ENCODE measurements at regions not wholly inside any gene's neighbourhood (a gene's known extent, or its start where the extent isn't known, plus 50 kb on each side); places are given as distances from the start of the nearest gene placed in this dataset.

DNA sequence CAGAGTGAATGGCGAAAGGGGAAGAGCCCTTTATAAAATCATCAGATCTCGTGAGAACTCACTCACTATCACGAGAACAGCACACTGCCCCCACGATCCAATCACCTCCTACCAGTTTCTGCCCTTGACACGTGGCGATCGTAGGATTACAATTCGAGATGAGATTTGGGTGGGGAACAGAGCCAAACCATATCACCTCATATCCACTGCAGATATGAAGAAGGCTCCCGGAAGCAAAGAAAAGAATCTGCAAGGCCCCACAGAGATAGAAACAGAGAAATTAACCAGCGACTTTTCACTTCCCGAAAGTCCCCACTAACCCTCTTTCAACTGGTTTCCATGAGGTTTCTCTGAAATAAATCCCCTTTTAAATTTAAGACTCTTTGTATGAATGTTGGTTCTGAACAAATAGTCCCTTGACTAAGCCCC is 86.2 kb upstream of the IRF2BP2 start:
- H3K4me3 Mint-ChIP-seq (ENCODE audit: unreplicated experiment), result no peak overlapping the region

GRCh38 chr1:234694661-234695060 is 84.7 kb upstream of the IRF2BP2 start:
- TF ChIP-seq CTCF (IDR thresholded peaks at IDR 0.05; ENCODE audit: insufficient read depth, low read depth, low read length) (no peak), EZH2 (IDR thresholded peaks at IDR 0.05; ENCODE audit: insufficient read depth, low read length) (no peak)
- Histone ChIP-seq H3K4me1 (ENCODE audit: insufficient read depth, low read length) (peaks cover under 1% of the 10 kb centered on the region), H3K36me3 (ENCODE audit: insufficient read depth, low read length) (no peaks in the 10 kb centered on the region), H3K4me3 (ENCODE audit: insufficient read depth, low read depth, low read length) (no peak overlapping the region), H4K20me1 (ENCODE audit: insufficient read depth, low read length) (no peaks in the 10 kb centered on the region), H2AFZ (ENCODE audit: low read depth, low read length) (no peak overlapping the region), H3K9me3 (ENCODE audit: insufficient read depth, low read depth, low read length) (no peaks in the 10 kb centered on the region), H3K27ac (ENCODE audit: low read depth, low read length) (no peak overlapping the region), H3K27me3 (ENCODE audit: insufficient read depth, low read length) (no peaks in the 10 kb centered on the region), H3K79me2 (ENCODE audit: insufficient read depth, low read length) (no peaks in the 10 kb centered on the region), H3K9ac (ENCODE audit: low read length) (no peak overlapping the region), H3K4me2 (ENCODE audit: low read length) (no peak overlapping the region)
- H3K4me3 Mint-ChIP-seq (ENCODE audit: unreplicated experiment), result peak overlapping the region; percentile 10
- FAIRE-seq (no peak), DNase-seq (ENCODE audit: low read depth) (no peak)
- no peak overlapping the region for H3K27ac Mint-ChIP-seq (ENCODE audit: unreplicated experiment)
- H3K36me3 Mint-ChIP-seq (ENCODE audit: low read depth, unreplicated experiment), result no peaks in the 10 kb centered on the region
- peaks cover 1% of the 10 kb centered on the region for H3K9me3 Mint-ChIP-seq (ENCODE audit: unreplicated experiment)
- H3K27me3 Mint-ChIP-seq (ENCODE audit: low read depth, unreplicated experiment), result peaks cover 6% of the 10 kb centered on the region
- H3K4me1 Mint-ChIP-seq (ENCODE audit: low read depth, unreplicated experiment), result peaks cover 4% of the 10 kb centered on the region

More for the DNA sequence above, 86.2 kb upstream of the IRF2BP2 start:
- Mint-ChIP-seq H3K9me3 (ENCODE audit: unreplicated experiment) (peaks cover 4% of the 10 kb centered on the region), H3K27me3 (ENCODE audit: low read depth, unreplicated experiment) (peaks cover 6% of the 10 kb centered on the region), H3K27ac (ENCODE audit: unreplicated experiment) (no peak overlapping the region), H3K4me1 (ENCODE audit: low read depth, unreplicated experiment) (peaks cover 15% of the 10 kb centered on the region), H3K36me3 (ENCODE audit: low read depth, unreplicated experiment) (no peaks in the 10 kb centered on the region)
- Histone ChIP-seq H3K27me3 (ENCODE audit: insufficient read depth, low read length) (no peaks in the 10 kb centered on the region), H3K4me2 (ENCODE audit: low read length) (no peak overlapping the region), H3K9ac (ENCODE audit: low read length) (no peak overlapping the region), H3K79me2 (ENCODE audit: insufficient read depth, low read length) (no peaks in the 10 kb centered on the region), H3K9me3 (ENCODE audit: insufficient read depth, low read depth, low read length) (no peaks in the 10 kb centered on the region), H3K36me3 (ENCODE audit: insufficient read depth, low read length) (no peaks in the 10 kb centered on the region), H3K27ac (ENCODE audit: low read depth, low read length) (no peak overlapping the region), H3K4me3 (ENCODE audit: insufficient read depth, low read depth, low read length) (no peak overlapping the region), H2AFZ (ENCODE audit: low read depth, low read length) (no peak overlapping the region), H4K20me1 (ENCODE audit: insufficient read depth, low read length) (no peaks in the 10 kb centered on the region), H3K4me1 (ENCODE audit: insufficient read depth, low read length) (peaks cover 12% of the 10 kb centered on the region)
- TF ChIP-seq CTCF (IDR thresholded peaks at IDR 0.05; ENCODE audit: insufficient read depth, low read depth, low read length), result no peak
- no peak for TF ChIP-seq EZH2 (IDR thresholded peaks at IDR 0.05; ENCODE audit: insufficient read depth, low read length)
- no peak for FAIRE-seq
- no peak for DNase-seq (ENCODE audit: low read depth)

DNA sequence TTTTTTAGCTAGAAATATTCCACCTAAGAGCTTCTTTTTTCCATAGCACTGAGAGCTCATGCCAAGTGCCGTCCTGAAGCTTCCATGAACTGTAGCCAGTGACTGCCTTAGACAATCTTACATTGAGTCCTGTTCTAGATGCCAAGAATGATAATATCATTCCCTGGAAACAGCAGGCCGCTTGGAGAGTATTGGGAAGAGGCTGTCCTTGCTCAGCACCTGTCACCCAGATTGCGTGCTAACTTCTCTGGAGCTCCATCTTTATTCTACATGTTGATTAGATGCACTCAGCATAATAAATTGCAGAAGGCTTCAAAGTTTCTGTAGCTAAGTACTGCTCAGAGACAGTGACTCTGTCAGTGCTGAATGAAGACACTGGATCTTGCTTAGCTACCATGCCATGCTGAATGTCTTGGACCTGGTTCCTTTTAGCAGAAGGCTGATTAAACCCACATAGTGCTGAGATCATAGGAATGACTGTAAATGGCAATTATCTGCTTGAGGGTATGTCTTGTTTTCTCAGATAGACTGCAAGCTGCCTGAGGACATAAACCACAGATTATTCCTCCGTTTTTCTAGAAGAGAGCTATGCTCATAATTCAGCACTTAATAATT is 83.1 kb upstream of the IRF2BP2 start:
- Histone ChIP-seq H3K9me3 (ENCODE audit: insufficient read depth, low read depth, low read length) (no peaks in the 10 kb centered on the region), H3K27ac (ENCODE audit: low read depth, low read length) (no peak overlapping the region), H3K4me3 (ENCODE audit: insufficient read depth, low read depth, low read length) (no peak overlapping the region), H2AFZ (ENCODE audit: low read depth, low read length) (no peak overlapping the region), H3K79me2 (ENCODE audit: insufficient read depth, low read length) (no peaks in the 10 kb centered on the region), H4K20me1 (ENCODE audit: insufficient read depth, low read length) (no peaks in the 10 kb centered on the region), H3K9ac (ENCODE audit: low read length) (no peak overlapping the region), H3K36me3 (ENCODE audit: insufficient read depth, low read length) (no peaks in the 10 kb centered on the region), H3K4me1 (ENCODE audit: insufficient read depth, low read length) (no peaks in the 10 kb centered on the region), H3K27me3 (ENCODE audit: insufficient read depth, low read length) (no peaks in the 10 kb centered on the region), H3K4me2 (ENCODE audit: low read length) (no peak overlapping the region)
- FAIRE-seq (no peak), DNase-seq (ENCODE audit: low read depth) (no peak)
- H3K27me3 Mint-ChIP-seq (ENCODE audit: low read depth, unreplicated experiment), result peaks cover 5% of the 10 kb centered on the region
- H3K27ac Mint-ChIP-seq (ENCODE audit: unreplicated experiment), result no peak overlapping the region
- H3K9me3 Mint-ChIP-seq (ENCODE audit: unreplicated experiment), result no peaks in the 10 kb centered on the region
- no peaks in the 10 kb centered on the region for H3K36me3 Mint-ChIP-seq (ENCODE audit: low read depth, unreplicated experiment)
- no peak overlapping the region for H3K4me3 Mint-ChIP-seq (ENCODE audit: unreplicated experiment)
- peaks cover 3% of the 10 kb centered on the region for H3K4me1 Mint-ChIP-seq (ENCODE audit: low read depth, unreplicated experiment)
- TF ChIP-seq EZH2 (IDR thresholded peaks at IDR 0.05; ENCODE audit: insufficient read depth, low read length), result no peak
- no peak for TF ChIP-seq CTCF (IDR thresholded peaks at IDR 0.05; ENCODE audit: insufficient read depth, low read depth, low read length)

Measured in astrocyte (in vitro differentiated cells and primary cell).